GM21717 (cell line): ENCODE measurements at regions not wholly inside any gene's neighbourhood (a gene's known extent, or its start where the extent isn't known, plus 50 kb on each side); places are given as distances from the start of the nearest gene placed in this dataset.

ENCODE experiments used
- ATAC-seq: cut with Tn5 transposase; IDR thresholded peaks from one replicate; pipeline ENCODE4 v1.9.1; 2021; ENCODE audit warnings: mild to moderate bottlenecking, moderate library complexity; ENCODE audit not compliant: unreplicated experiment

- no peak for ATAC-seq
These were observed 394.5 kb downstream of the ICE1 start for GRCh38 chr5:5816960-5817359.

DNA sequence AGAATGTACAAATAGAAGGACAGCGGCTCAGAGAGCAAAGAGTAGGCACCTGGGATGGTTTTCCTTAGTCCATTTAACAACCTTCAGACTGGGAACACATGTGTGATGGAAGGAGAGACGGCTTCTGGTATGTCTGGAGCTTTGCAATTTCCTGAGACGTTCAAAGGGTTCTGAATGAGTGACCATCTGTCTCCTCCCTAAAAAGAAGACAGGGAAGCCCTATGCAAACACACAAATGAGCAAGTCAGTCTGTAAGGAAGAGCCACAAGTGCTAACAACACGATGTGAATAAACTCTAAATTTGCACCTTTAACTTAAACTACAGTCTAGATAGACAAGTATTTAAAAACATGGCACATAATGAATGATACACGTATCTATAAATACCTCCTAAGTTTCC, 391.0 kb downstream of the ICE1 start:
- ATAC-seq = no peak

DNA sequence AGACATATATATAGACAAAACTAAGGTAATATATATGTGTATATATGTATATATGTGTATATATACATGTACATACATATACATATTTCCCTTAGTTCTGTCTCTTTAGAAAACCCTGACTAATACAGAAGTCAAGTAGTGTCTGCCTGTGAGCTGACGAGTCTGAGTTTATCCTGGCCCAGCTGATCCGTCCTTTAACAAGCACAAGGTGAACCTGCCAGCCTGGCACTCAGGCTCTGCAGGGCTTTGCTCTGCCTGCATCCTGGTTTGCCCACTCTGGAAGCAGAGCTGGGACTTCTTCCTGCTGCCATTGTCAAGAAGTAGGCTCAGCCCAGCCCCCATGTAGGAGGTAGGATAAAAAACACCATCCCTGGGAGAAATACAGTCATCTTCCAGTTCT, 388.0 kb downstream of the ICE1 start:
- ATAC-seq = no peak

DNA sequence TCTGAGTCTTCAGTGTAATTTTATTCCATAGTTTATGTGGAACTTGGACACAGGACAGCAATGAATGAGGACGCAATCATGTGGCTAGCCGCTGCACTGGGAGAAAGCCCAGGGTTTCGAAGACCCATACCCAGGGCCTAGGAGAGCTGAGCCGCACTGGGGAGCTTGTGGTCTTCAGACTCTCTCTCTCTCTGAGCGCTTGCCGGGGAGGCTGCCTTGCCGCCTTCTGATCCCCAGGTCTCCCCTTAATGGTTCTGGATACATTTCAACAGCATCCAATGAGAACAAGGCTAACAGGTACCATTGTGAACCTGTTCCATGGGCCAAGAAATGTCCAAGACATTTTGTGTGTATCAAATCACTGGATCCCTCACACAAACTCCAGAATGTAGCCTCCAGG, 383.4 kb downstream of the ICE1 start:
- ATAC-seq = no peak

DNA sequence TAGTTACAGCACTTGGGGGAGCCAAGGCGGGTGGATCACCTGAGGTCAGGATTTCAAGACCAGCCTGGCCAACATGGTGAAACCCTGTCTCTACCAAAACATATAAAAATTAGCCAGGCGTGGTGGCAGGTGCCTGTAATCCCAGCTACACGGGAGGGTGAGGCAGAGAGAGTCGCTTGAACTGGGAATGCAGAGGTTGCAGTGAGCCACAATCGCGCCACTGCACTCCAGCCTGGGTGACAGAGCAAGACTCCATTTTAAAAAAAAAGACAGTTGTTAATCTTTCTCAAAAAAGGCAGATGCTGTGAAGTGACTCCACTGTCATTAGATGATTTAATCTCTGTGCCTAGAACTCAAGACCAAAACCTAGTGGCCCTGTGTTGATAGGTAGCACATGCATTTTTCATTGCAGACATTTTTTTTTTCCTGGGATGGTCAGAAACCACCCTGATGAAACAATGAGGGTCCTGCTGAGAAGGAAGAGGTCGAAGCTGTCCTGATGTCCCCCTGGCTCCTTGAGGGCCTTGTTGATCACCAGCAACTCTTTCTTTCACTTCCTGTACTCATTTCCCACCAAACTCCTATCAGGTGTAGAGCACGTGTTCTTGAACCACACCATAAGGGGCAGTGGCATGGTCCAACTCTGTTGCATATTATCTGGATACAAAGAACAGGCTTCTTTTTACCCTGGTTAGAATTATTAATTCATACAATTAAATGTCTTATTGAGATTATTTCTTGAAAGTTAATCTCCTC, 382.2 kb downstream of the ICE1 start:
- no peak for ATAC-seq

- no peak for ATAC-seq
These were observed 378.6 kb downstream of the ICE1 start for GRCh38 chr5:5800801-5801761.

DNA sequence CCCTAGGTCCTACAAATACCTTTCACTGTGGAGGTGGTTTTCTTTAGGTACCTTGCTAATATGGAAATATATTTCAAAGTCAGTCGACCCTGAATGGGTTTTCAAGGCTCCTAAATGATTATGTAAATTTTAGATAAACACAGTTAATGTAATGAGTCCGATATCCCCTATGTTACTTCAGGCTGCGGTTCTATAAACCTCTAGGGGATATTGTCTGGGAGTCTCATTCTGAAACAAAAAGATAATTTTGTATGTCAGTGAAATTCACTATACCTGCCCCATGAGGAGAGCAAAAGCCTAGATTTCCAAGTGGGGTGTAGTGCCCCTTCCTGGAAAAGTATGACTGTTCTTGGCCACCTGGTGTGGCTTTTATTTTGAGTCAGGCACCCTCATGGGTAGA, 377.3 kb downstream of the ICE1 start:
- no peak for ATAC-seq

DNA sequence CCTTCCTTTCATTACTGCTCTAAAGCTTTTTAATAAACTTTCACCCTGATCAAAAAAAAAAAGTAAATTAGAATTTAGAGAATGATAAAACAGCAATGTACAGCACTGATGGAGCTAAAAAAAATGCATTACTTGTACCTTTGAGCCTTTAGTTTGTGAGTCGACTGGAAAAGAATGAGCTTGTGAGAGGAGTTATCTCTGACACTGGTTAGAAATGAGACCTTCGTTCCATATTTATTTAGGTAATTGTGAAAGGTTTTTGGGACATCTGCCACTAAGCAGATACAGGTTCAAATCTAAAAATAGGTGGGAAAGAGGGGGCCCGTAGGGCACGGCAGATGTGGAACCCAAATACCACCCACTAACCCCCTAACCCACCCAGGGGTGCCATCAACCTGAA, 376.8 kb downstream of the ICE1 start:
- ATAC-seq = no peak

DNA sequence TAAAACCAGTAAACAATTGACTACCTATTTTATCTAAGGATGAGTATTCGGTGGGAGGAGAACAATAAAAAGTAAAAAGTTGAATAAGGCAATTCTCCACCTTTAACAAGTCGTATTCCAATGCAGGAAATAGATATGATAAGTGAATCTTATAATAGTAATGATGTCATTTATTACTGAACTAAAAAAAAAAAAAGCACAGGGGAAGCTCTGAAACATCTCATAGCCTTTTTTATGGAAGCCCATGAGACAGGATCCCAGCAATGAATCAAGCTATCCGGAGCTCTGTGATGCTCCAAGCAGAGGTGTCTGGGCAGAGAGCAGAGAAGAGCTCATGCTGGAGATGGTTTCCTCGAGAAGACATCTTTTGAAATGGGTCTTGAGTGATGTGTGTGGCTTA, 376.0 kb downstream of the ICE1 start:
- ATAC-seq = no peak

GRCh38 chr5:5798041-5798440, 375.6 kb downstream of the ICE1 start:
- ATAC-seq = no peak

GRCh38 chr5:5795074-5795771, 372.7 kb downstream of the ICE1 start:
- ATAC-seq = no peak

- no peak for ATAC-seq
These were observed 371.7 kb downstream of the ICE1 start for GRCh38 chr5:5794118-5794560.

DNA sequence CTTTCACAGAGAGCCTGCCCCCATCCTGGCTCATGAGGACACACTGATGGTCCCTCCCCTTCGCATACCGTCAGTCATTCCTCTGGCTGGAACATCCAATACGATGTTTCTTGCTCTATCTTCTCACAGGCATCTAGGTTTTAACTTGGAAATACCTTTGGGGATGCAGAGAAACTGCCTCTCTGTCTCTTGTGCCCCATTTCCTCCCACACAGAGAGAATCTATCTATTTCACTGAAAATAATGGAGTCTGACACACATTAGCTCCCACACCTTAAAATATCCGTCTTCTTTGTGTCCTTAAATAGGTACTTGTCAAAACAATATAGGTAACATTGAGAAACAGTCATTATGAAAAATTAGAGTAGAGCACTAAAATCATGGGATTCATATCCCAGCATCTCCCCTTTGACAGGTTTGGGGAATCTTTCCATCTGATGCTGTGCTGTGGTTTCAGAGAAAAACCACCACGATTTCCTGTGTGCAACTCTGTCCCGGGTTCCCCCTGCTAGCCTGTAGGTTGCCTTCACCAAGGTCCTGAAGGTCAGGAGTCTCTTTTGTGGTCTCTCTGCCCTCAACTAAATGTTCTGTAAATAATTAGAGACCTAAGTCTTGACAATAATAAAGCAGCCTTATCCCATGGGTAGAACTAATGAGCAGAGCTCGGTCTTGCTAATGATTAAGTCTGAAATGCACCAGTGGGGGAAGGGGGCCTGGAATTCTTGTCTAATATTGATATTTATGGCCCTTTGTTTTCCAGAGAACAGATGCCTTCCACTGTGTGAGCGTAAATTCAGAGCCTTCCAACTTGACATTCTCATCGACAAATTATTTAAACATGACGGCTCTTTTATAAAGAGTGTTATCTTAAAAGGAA, 371.0 kb downstream of the ICE1 start:
- ATAC-seq = no peak

DNA sequence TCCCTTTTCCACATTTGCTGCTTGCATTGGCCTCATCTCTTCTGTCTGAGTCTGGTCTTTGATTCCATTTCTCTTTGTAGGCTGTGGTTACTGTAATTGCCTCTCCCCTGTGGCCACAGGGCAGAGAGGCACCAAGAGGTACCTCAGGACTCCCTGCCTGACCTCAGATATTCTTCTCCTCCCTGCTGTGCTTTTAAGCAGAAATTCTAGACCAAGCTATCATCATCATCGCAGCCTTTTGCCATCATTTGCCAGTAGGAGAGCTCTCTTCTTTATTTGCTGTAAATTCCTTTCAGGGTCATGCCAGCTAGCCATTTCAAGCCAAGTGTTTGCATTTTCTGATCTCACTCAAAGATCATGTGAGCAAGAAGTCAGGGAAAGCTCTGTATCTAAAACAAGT, 369.6 kb downstream of the ICE1 start:
- no peak for ATAC-seq

GRCh38 chr5:5788793-5789192, 366.3 kb downstream of the ICE1 start:
- no peak for ATAC-seq

DNA sequence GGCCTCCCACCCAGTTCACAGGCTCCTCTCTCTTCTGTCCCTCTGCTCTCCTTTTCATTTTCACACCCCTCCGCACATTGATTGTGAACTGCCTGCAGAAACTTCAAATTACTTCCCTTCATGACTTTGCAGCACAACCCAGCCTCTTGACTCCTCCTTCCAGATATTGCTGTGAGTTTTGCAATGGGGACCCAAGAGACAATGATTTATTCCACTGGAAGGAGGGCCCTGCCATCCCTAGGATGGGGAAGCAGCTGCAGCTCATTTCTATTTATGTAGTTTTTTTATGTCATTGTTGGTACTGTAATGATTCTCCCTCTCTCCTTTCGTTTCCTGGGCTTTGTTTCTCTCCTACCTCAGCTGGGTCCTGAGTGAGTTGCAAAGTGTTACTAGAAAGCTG, 364.9 kb downstream of the ICE1 start:
- ATAC-seq = no peak

- ATAC-seq = no peak
These were observed 361.6 kb downstream of the ICE1 start for GRCh38 chr5:5784101-5784500.

GRCh38 chr5:5783021-5783420, 360.5 kb downstream of the ICE1 start:
- no peak for ATAC-seq

GRCh38 chr5:5782402-5782801, 359.9 kb downstream of the ICE1 start:
- ATAC-seq = no peak

DNA sequence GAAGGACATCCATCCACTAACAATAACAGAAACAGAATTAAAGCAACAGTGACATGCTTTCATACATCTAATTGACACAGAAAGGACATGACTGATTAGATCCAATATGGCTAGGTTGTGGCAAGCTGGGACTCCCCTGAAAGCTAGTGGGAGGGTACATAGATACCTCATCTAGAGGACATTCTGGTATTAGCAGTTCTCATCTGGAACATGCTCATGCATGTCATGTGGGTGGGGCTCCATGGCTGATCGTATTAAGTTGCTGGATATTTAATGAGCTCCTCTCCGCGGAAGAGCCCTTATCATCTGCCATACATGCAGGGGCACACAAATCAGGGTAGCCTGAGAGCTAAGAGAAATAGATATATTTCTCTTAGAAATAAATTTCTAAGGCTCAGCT, 358.9 kb downstream of the ICE1 start:
- ATAC-seq = no peak
